H1 (cell line): ENCODE measurements at regions not wholly inside any gene's neighbourhood (a gene's known extent, or its start where the extent isn't known, plus 50 kb on each side); places are given as distances from the start of the nearest gene placed in this dataset.

Experiments used
- CTCF ChIA-PET: fragments of 300-600 bp; sonication (Branson Sonifier 250); formaldehyde crosslinking; loops from one replicate; lab custom pipeline; 2021; ENCODE audit not compliant: partially characterized antibody; lab: Charles Lee
- POLR2A ChIA-PET: fragments of 300-600 bp; sonication (Branson Sonifier 250); formaldehyde crosslinking; loops from one replicate; lab custom pipeline; 2021; ENCODE audit warnings: inconsistent platforms; ENCODE audit not compliant: partially characterized antibody; lab: Charles Lee
- DNase-seq, 2 experiments: peaks; one replicate each; pipeline versions ENCODE4 v3.0.0 to v3.0.0-alpha.2; 2010 to 2022; ENCODE audit warnings: low spot score in 2 of 2, low read depth in 1 of 2, mixed read lengths in 1 of 2
- FAIRE-seq: peaks from 2 replicates; lab custom pipeline; 2011; peaks lifted over from hg19 to GRCh38; lab: Jason Lieb, UNC
- H2AFZ ChIP-seq: 2 replicates; pipeline ENCODE4 v1.8.1; 2012; ENCODE audit warnings: low read length, inconsistent platforms
- H2AK5ac ChIP-seq: 2 replicates; pipeline ENCODE4 v1.6.1; 2013; ENCODE audit warnings: low read depth, low read length
- H2BK120ac ChIP-seq: replicated peaks from 2 replicates; pipeline ENCODE3; 2013; ENCODE audit warnings: low read depth, low read length, inconsistent platforms
- H2BK12ac ChIP-seq: 2 replicates; pipeline ENCODE4 v1.6.1; 2013; ENCODE audit warnings: low read depth, low read length
- H2BK15ac ChIP-seq: 2 replicates; pipeline ENCODE4 v1.6.1; 2013; ENCODE audit warnings: low read length
- H2BK20ac ChIP-seq: 2 replicates; pipeline ENCODE4 v1.6.1; 2013; ENCODE audit warnings: low read length
- H2BK5ac ChIP-seq: 2 replicates; pipeline ENCODE4 v1.6.1; 2013; ENCODE audit warnings: low read depth, low read length
- H3K14ac ChIP-seq: 2 replicates; pipeline ENCODE4 v1.6.1; 2013; ENCODE audit warnings: inconsistent platforms; ENCODE audit not compliant: insufficient read length
- H3K18ac ChIP-seq: 2 replicates; pipeline ENCODE4 v1.6.1; 2013; ENCODE audit warnings: low read length; ENCODE audit errors: extremely low read depth
- H3K23ac ChIP-seq: 2 replicates; pipeline ENCODE4 v1.6.1; 2013; ENCODE audit warnings: inconsistent platforms; ENCODE audit not compliant: insufficient read length
- H3K23me2 ChIP-seq: 2 replicates; pipeline ENCODE4 v1.6.1; 2013; ENCODE audit warnings: low read depth, low read length
- H3K27ac ChIP-seq: 2 replicates; pipeline ENCODE4 v1.6.1; 2011; ENCODE audit warnings: low read depth, low read length, inconsistent platforms
- H3K27me3 ChIP-seq, 4 experiments: replicated peaks in 1 of 4; 1 replicate in 1 of 4; 2 replicates in 3 of 4; pipeline versions ENCODE4 v1.6.1 to v1.8.1; 2011 to 2013; ENCODE audit warnings: low read length in 3 of 4, mild to moderate bottlenecking in 3 of 4, inconsistent platforms in 2 of 4, mixed read lengths in 2 of 4, moderate library complexity in 1 of 4; ENCODE audit not compliant: control insufficient read depth in 3 of 4, insufficient read depth in 3 of 4; ENCODE audit errors: extremely low read depth in 1 of 4
- H3K36me3 ChIP-seq, 4 experiments: 2 replicates each; pipeline versions ENCODE4 v1.6.1 to v1.8.1; 2011 to 2013; ENCODE audit warnings: mild to moderate bottlenecking in 4 of 4, low read length in 3 of 4, moderate library complexity in 2 of 4, control low read depth in 1 of 4, inconsistent platforms in 1 of 4; ENCODE audit not compliant: insufficient read depth in 4 of 4, control insufficient read depth in 2 of 4
- H3K4ac ChIP-seq: replicated peaks from 2 replicates; pipeline ENCODE3; 2013; ENCODE audit warnings: low read length, low read depth, mixed read lengths, inconsistent platforms; ENCODE audit not compliant: insufficient read length
- H3K4me1 ChIP-seq, 4 experiments: replicated peaks in 1 of 4; 1 replicate in 1 of 4; 2 replicates in 3 of 4; pipeline versions ENCODE4 v1.6.1 to v1.8.1; 2011 to 2013; ENCODE audit warnings: low read length in 3 of 4, inconsistent platforms in 2 of 4, mixed read lengths in 1 of 4; ENCODE audit not compliant: insufficient read depth in 4 of 4, control insufficient read depth in 3 of 4
- H3K4me2 ChIP-seq, 2 experiments: 2 replicates each; pipeline versions ENCODE4 v1.6.1 to v1.8.1; 2011 to 2013; ENCODE audit warnings: low read depth in 2 of 2, low read length in 2 of 2, control low read depth in 1 of 2, inconsistent platforms in 1 of 2, mild to moderate bottlenecking in 1 of 2; ENCODE audit not compliant: insufficient read depth in 1 of 2
- H3K4me3 ChIP-seq, 4 experiments: fragments of 200-600, 300-600 bp in 1 of 4; sonication (generic), shearing (Covaris generic), sonication (Bioruptor Twin) in 1 of 4; 2 replicates each; pipeline versions ENCODE4 v1.5.1 to v1.8.1; 2011 to 2016; ENCODE audit warnings: low read length in 4 of 4, low read depth in 3 of 4, control low read depth in 2 of 4, inconsistent platforms in 2 of 4, mild to moderate bottlenecking in 2 of 4, mixed read lengths in 1 of 4, moderate library complexity in 1 of 4; ENCODE audit not compliant: insufficient read depth in 2 of 4; ENCODE audit errors: extremely low read depth in 1 of 4
- H3K56ac ChIP-seq: replicated peaks from 2 replicates; pipeline ENCODE3; 2013; ENCODE audit warnings: low read depth, mild to moderate bottlenecking, mixed read lengths, low read length, inconsistent platforms; ENCODE audit not compliant: insufficient read length
- H3K79me1 ChIP-seq: 2 replicates; pipeline ENCODE4 v1.6.1; 2013; ENCODE audit warnings: low read depth, low read length, control low read depth
- H3K79me2 ChIP-seq, 2 experiments: 2 replicates each; pipeline versions ENCODE4 v1.6.1 to v1.8.1; 2012 to 2013; ENCODE audit warnings: low read length in 2 of 2, mild to moderate bottlenecking in 2 of 2, inconsistent platforms in 1 of 2; ENCODE audit not compliant: insufficient read depth in 2 of 2, control insufficient read depth in 1 of 2
- H3K9ac ChIP-seq, 4 experiments: replicated peaks in 1 of 4; 1 replicate in 1 of 4; 2 replicates in 3 of 4; pipeline versions ENCODE4 v1.6.1 to v1.8.1; 2011 to 2013; ENCODE audit warnings: low read depth in 3 of 4, low read length in 3 of 4, control low read depth in 2 of 4, mild to moderate bottlenecking in 2 of 4, moderate library complexity in 2 of 4, inconsistent platforms in 1 of 4; ENCODE audit errors: extremely low read depth in 1 of 4
- H3K9me3 ChIP-seq, 2 experiments: 2 replicates each; pipeline versions ENCODE4 v1.6.1 to v1.8.1; 2012 to 2013; ENCODE audit warnings: mild to moderate bottlenecking in 2 of 2, moderate library complexity in 2 of 2, control low read depth in 1 of 2, inconsistent platforms in 1 of 2, low read depth in 1 of 2, low read length in 1 of 2, mixed read lengths in 1 of 2; ENCODE audit not compliant: insufficient read depth in 2 of 2
- H4K20me1 ChIP-seq, 2 experiments: replicated peaks in 1 of 2; 2 replicates each; pipeline versions ENCODE3 to v1.8.1; 2011 to 2013; ENCODE audit warnings: inconsistent platforms in 2 of 2, low read length in 2 of 2, mild to moderate bottlenecking in 1 of 2; ENCODE audit not compliant: insufficient read depth in 2 of 2, control insufficient read depth in 1 of 2
- H4K5ac ChIP-seq: 2 replicates; pipeline ENCODE4 v1.6.1; 2013; ENCODE audit warnings: low read length, low read depth, mixed read lengths, inconsistent platforms; ENCODE audit not compliant: insufficient read length
- H4K8ac ChIP-seq: 2 replicates; pipeline ENCODE4 v1.8.0; 2013; ENCODE audit warnings: mild to moderate bottlenecking, moderate library complexity, low read length, inconsistent platforms; ENCODE audit not compliant: insufficient read depth; ENCODE audit errors: extremely low read depth
- H4K91ac ChIP-seq: replicated peaks from 2 replicates; pipeline ENCODE3; 2013; ENCODE audit warnings: low read length, mixed read lengths, inconsistent platforms; ENCODE audit not compliant: insufficient read length
- BRCA1 ChIP-seq: IDR thresholded peaks from 2 replicates; pipeline ENCODE4 v1.6.1; 2012; ENCODE audit warnings: low read depth, low read length, improper control_type of control experiment
- E2F6 ChIP-seq: IDR thresholded peaks from 2 replicates; pipeline ENCODE4 v1.6.1; 2012; ENCODE audit warnings: inconsistent platforms
- NANOG ChIP-seq: IDR thresholded peaks from 2 replicates; pipeline ENCODE4 v1.6.1; 2011; ENCODE audit warnings: low read length, low read depth, mild to moderate bottlenecking, inconsistent platforms; ENCODE audit not compliant: insufficient read depth, poor library complexity, severe bottlenecking
- NRF1 ChIP-seq: IDR thresholded peaks from 2 replicates; pipeline ENCODE4 v1.6.1; 2011; ENCODE audit warnings: mild to moderate bottlenecking, low read depth, low read length, improper control_type of control experiment
- RNF2 ChIP-seq: fragments of 200-900, 300-1000 bp; sonication (generic); IDR thresholded peaks from 2 replicates; pipeline ENCODE4 v1.7.1; 2016; ENCODE audit warnings: borderline replicate concordance, low read depth, mild to moderate bottlenecking, antibody characterized with exemption, low read length; ENCODE audit not compliant: poor library complexity, severe bottlenecking; ENCODE audit errors: missing control alignments
- SRF ChIP-seq: IDR thresholded peaks from 2 replicates; pipeline ENCODE4 v1.6.1; 2011; ENCODE audit warnings: mild to moderate bottlenecking, low read depth, low read length, moderate library complexity
- SUZ12 ChIP-seq: fragments of 200-600 bp; sonication (generic); IDR thresholded peaks from 2 replicates; pipeline ENCODE4 v1.6.1; 2012; ENCODE audit warnings: mild to moderate bottlenecking, inconsistent platforms, low read length, moderate library complexity, mixed read lengths
- TEAD4 ChIP-seq: IDR thresholded peaks from 2 replicates; pipeline ENCODE4 v1.6.1; 2012; ENCODE audit warnings: low read depth, low read length, inconsistent platforms, mixed read lengths
- ZNF274 ChIP-seq: IDR thresholded peaks from 2 replicates; pipeline ENCODE4 v1.7.0; 2012; ENCODE audit warnings: low read length, borderline replicate concordance; ENCODE audit errors: extremely low read depth
- WGBS, 2 experiments: shearing (Covaris generic) in 1 of 2; methylation state at CpG; one replicate each; pipeline versions ENCODE4 v1.1.6 to v1.1.7; 2013 to 2015; ENCODE audit warnings: low lambda C conversion rate in 2 of 2, mixed read lengths in 2 of 2, inconsistent platforms in 1 of 2, low coverage in 1 of 2, missing lambda C conversion rate in 1 of 2; ENCODE audit not compliant: insufficient replicate concordance in 2 of 2, insufficient coverage in 1 of 2, insufficient read length in 1 of 2; ENCODE audit errors: extremely low coverage in 1 of 2, missing lambda C conversion rate in 1 of 2; 5-methylcytosine and 5-hydroxymethylcytosine counted together

DNA sequence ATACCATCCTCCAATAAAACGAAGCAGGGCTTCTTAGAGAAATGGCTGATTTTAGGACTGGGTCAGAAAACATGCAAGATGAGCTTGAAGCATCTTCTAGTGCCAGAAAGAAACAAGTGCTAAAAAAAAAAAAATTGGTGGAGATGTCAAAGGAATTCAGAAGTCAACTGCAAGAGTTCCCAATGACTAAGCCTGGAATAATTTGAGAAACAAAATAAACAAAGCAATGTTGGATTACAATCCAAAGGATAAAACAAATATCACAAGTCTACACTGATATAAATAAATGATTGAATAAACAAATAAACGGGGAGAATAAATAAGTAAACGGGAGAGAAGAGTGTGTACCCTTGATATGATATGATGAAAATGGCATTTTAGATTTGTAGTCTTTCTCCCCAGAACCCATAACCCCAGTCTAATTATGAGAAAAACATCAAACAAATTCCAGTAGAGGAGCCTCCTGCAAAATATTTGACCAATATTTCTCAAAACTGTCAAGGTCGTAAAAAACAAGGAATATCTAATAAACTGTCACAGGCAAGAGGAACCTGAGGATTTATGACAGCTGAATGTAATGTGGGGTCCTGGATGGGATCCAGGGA lies 63.5 kb upstream of the CCL21 start:
- no peaks in the 10 kb centered on the region for H3K79me1 ChIP-seq
- no peak overlapping the region for H4K5ac ChIP-seq
- no peak overlapping the region for H3K4me2 ChIP-seq
- H2BK120ac ChIP-seq: no peak overlapping the region
- H3K18ac ChIP-seq: no peak overlapping the region
- H3K23ac ChIP-seq: no peak overlapping the region
- H3K9me3 ChIP-seq: peaks cover 0 to 1% of the 10 kb centered on the region in 2 experiments; a peak in 2 of 4 replicates
- no peak overlapping the region for H2BK12ac ChIP-seq
- no peaks in the 10 kb centered on the region; a peak in 1 of 7 replicates for H3K27me3 ChIP-seq
- H4K91ac ChIP-seq: no peak overlapping the region
- no peak overlapping the region for H2BK15ac ChIP-seq
- H2AK5ac ChIP-seq: no peak overlapping the region
- TF ChIP-seq SUZ12: no peak
- TF ChIP-seq RNF2: no peak
- no peak for TF ChIP-seq TEAD4
- TF ChIP-seq ZNF274: no peak
- no peak for TF ChIP-seq BRCA1
- no peak for TF ChIP-seq E2F6
- no peak for TF ChIP-seq NANOG
- no peak for TF ChIP-seq SRF
- TF ChIP-seq NRF1: no peak
- H3K14ac ChIP-seq: no peak overlapping the region
- no peaks in the 10 kb centered on the region; the same call in 1 of the 2 replicates for H3K23me2 ChIP-seq
- H2BK20ac ChIP-seq: no peak overlapping the region
- ChIA-PET CTCF (interaction anchor here (1.2 to 1.3 kb wide), 2 partner anchors 13 to 126 kb away, joined by 6 to 7 read pairs; no protein-coding TSS in a partner anchor), POLR2A (no interaction called here)
- no peak overlapping the region for H2AFZ ChIP-seq
- H3K4ac ChIP-seq: no peak overlapping the region
- H3K79me2 ChIP-seq: no peaks in the 10 kb centered on the region
- H3K36me3 ChIP-seq: no peaks in the 10 kb centered on the region
- H3K9ac ChIP-seq: no peak overlapping the region
- no peak overlapping the region for H2BK5ac ChIP-seq
- no peak overlapping the region for H4K8ac ChIP-seq
- WGBS, 2 experiments: 80 to 100% methylated on average over 2 to 4 of the region's 4 CpGs
- no peaks in the 10 kb centered on the region for H3K4me1 ChIP-seq
- no peak overlapping the region for H3K4me3 ChIP-seq
- H4K20me1 ChIP-seq: no peaks in the 10 kb centered on the region
- no peak overlapping the region for H3K27ac ChIP-seq
- H3K56ac ChIP-seq: no peak overlapping the region
- no peak for DNase-seq
- no peak for FAIRE-seq
